ENCODE measurements at regions not wholly inside any gene's neighbourhood (a gene's known extent, or its start where the extent isn't known, plus 50 kb on each side); places are given as distances from the start of the nearest gene placed in this dataset.

DNA sequence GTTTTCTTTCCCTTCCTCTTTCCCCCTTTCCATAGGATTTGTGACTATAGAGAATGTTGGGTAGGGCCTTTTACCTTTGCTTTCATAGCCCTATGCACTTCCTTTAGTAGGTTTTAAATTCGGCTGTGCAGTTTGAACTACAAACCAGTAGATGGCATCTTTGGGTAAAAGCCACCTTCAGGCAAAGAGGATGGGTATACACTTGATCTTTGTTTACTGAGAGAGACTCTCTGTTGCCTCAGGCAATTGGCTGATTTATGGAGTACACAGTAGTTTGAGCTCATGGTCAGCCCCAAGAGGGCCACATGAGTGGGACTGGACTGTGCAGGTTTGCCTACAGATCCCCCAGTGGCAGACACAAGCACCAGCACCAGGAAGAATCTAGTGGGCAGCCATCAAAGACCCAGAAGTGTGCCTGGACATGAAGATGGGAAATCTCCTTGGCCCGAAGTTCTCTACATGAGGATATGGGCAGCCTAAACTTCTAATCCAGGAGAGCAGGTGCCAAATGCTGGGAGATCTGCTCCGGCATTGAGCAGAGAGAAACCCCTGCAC lies 1304.3 kb upstream of the DDX18 start:
- TF ChIP-seq, protein P1, sequence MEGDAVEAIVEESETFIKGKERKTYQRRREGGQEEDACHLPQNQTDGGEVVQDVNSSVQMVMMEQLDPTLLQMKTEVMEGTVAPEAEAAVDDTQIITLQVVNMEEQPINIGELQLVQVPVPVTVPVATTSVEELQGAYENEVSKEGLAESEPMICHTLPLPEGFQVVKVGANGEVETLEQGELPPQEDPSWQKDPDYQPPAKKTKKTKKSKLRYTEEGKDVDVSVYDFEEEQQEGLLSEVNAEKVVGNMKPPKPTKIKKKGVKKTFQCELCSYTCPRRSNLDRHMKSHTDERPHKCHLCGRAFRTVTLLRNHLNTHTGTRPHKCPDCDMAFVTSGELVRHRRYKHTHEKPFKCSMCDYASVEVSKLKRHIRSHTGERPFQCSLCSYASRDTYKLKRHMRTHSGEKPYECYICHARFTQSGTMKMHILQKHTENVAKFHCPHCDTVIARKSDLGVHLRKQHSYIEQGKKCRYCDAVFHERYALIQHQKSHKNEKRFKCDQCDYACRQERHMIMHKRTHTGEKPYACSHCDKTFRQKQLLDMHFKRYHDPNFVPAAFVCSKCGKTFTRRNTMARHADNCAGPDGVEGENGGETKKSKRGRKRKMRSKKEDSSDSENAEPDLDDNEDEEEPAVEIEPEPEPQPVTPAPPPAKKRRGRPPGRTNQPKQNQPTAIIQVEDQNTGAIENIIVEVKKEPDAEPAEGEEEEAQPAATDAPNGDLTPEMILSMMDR (conservative IDR thresholded peaks at IDR 0.05 in 1 of 2, IDR thresholded peaks at IDR 0.05 in 1 of 2; ENCODE audit: extremely low read depth in 1 of 2, insufficient read depth in 1 of 2, low read depth in 1 of 2, low read length in 2 of 2) = peak; percentile 10 to 45
- TF ChIP-seq EZH2 (IDR thresholded peaks at IDR 0.05; ENCODE audit: borderline replicate concordance, low read length) = no peak

Measured in mammary epithelial cell (primary cell).